HCT116 (cell line): ENCODE measurements at regions not wholly inside any gene's neighbourhood (a gene's known extent, or its start where the extent isn't known, plus 50 kb on each side); places are given as distances from the start of the nearest gene placed in this dataset.

Experiments used
- ATAC-seq: fragments of 200-7000 bp; cut with Tn5 transposase; 2 replicates; pipeline ENCODE4 v1.9.1; 2020; ENCODE audit warnings: mild to moderate bottlenecking, moderate library complexity
- BruUV-seq: library from RNA; stranded (reverse); fragments of 400-500 nt; replicated peaks from 2 replicates; lab custom pipeline; 2021; lab: Mats Ljungman, UMichigan
- CTCF ChIA-PET: fragments of 300-600 bp; sonication (Branson Sonifier 250); formaldehyde crosslinking; loops from one replicate; lab custom pipeline; 2021; ENCODE audit warnings: antibody characterized with exemption; lab: Charles Lee
- POLR2A ChIA-PET: fragments of 300-600, 350-600 bp; sonication (Branson Sonifier 250); formaldehyde crosslinking; loops from one replicate; lab custom pipeline; 2021; ENCODE audit warnings: antibody characterized with exemption; lab: Charles Lee
- RAD21 ChIA-PET, 2 experiments: fragments of 300-600 bp; sonication (Branson Sonifier 250); formaldehyde crosslinking; loops; one replicate each; lab custom pipeline; 2023; ENCODE audit warnings: low total read pairs in 2 of 2; ENCODE audit not compliant: uncharacterized antibody in 2 of 2, unreplicated experiment in 2 of 2, low non-redundant PET in 1 of 2; lab: Charles Lee
- DNase-seq: peaks from one replicate; pipeline ENCODE4 v3.0.0-alpha.2; 2010; ENCODE audit warnings: low read depth, low spot score
- H2AFZ ChIP-seq: fragments of 200-600 bp; shearing (Covaris generic), sonication (generic); 2 replicates; pipeline ENCODE4 v1.6.1; 2017; ENCODE audit warnings: low read depth, mixed run types, mixed read lengths, antibody characterized with exemption, low read length; ENCODE audit not compliant: poor library complexity, severe bottlenecking
- H3K27ac ChIP-seq: 2 replicates; pipeline ENCODE4 v1.5.1; 2012; ENCODE audit warnings: low read depth, low read length
- H3K27me3 ChIP-seq: fragments of 200-600 bp; sonication (generic); 2 replicates; pipeline ENCODE4 v1.6.1; 2016; ENCODE audit warnings: mixed run types, low read length, mixed read lengths; ENCODE audit not compliant: insufficient read depth
- H3K36me3 ChIP-seq, 2 experiments: fragments of 200-500 bp in 1 of 2; fragments of 200-600 bp in 1 of 2; sonication (Bioruptor generic) in 1 of 2; sonication (generic) in 1 of 2; 2 replicates each; pipeline versions ENCODE4 v1.5.1 to v1.6.1; 2014 to 2016; ENCODE audit warnings: low read length in 2 of 2, inconsistent platforms in 1 of 2, mixed read lengths in 1 of 2, mixed run types in 1 of 2; ENCODE audit not compliant: insufficient read depth in 2 of 2, control insufficient read depth in 1 of 2
- H3K4me1 ChIP-seq, 2 experiments: fragments of 200-600 bp in 1 of 2; sonication (generic) in 1 of 2; 2 replicates each; pipeline versions ENCODE4 v1.5.1 to v1.6.1; 2012 to 2017; ENCODE audit warnings: low read length in 2 of 2, inconsistent platforms in 1 of 2, mild to moderate bottlenecking in 1 of 2, mixed read lengths in 1 of 2, mixed run types in 1 of 2, moderate library complexity in 1 of 2; ENCODE audit not compliant: insufficient read depth in 2 of 2, control insufficient read depth in 1 of 2
- H3K4me2 ChIP-seq: fragments of 200-600 bp; sonication (generic); 2 replicates; pipeline ENCODE4 v1.6.1; 2017; ENCODE audit warnings: mixed run types, low read length, mixed read lengths
- H3K4me3 ChIP-seq, 2 experiments: fragments of 200-600 bp in 1 of 2; sonication (generic) in 1 of 2; replicated peaks in 1 of 2; 2 replicates each; pipeline ENCODE4 v1.5.1; 2011 to 2016; ENCODE audit warnings: low read length in 2 of 2, control low read depth in 1 of 2, low read depth in 1 of 2, mild to moderate bottlenecking in 1 of 2, mixed read lengths in 1 of 2, mixed run types in 1 of 2
- H3K79me2 ChIP-seq: fragments of 200-600 bp; sonication (generic); 2 replicates; pipeline ENCODE4 v1.6.1; 2017; ENCODE audit warnings: mild to moderate bottlenecking, mixed run types, low read length, moderate library complexity, mixed read lengths; ENCODE audit not compliant: insufficient read depth
- H3K9ac ChIP-seq: fragments of 200-600 bp; sonication (generic); 2 replicates; pipeline ENCODE4 v1.6.1; 2016; ENCODE audit warnings: low read length, mixed read lengths
- H3K9me2 ChIP-seq: fragments of 200-600 bp; sonication (generic), shearing (Covaris generic); 2 replicates; pipeline ENCODE4 v1.6.1; 2017; ENCODE audit warnings: mixed run types, mild to moderate bottlenecking, moderate library complexity; ENCODE audit not compliant: insufficient read depth
- H3K9me3 ChIP-seq, 2 experiments: fragments of 200-500 bp in 1 of 2; fragments of 200-600 bp in 1 of 2; sonication (Bioruptor generic) in 1 of 2; sonication (generic) in 1 of 2; 2 replicates each; pipeline ENCODE4 v1.6.1; 2014 to 2017; ENCODE audit warnings: low read length in 2 of 2, mixed read lengths in 2 of 2, inconsistent platforms in 1 of 2, low read depth in 1 of 2, mild to moderate bottlenecking in 1 of 2, mixed run types in 1 of 2, moderate library complexity in 1 of 2; ENCODE audit not compliant: control insufficient read depth in 1 of 2, insufficient read depth in 1 of 2
- H4K20me1 ChIP-seq: fragments of 200-600 bp; sonication (generic), shearing (Covaris generic); 2 replicates; pipeline ENCODE4 v1.6.1; 2017; ENCODE audit warnings: mixed run types, mild to moderate bottlenecking, moderate library complexity; ENCODE audit not compliant: insufficient read depth
- CBX3 ChIP-seq: IDR thresholded peaks from 2 replicates; pipeline ENCODE4 v1.6.1; 2012; ENCODE audit warnings: low read depth
- CEBPB ChIP-seq: IDR thresholded peaks from 2 replicates; pipeline ENCODE4 v1.6.1; 2012; ENCODE audit warnings: low read depth
- EGR1 ChIP-seq: IDR thresholded peaks from 2 replicates; pipeline ENCODE4 v1.6.1; 2012; ENCODE audit warnings: low read depth
- ELF1 ChIP-seq: IDR thresholded peaks from 2 replicates; pipeline ENCODE4 v1.6.1; 2012; ENCODE audit warnings: low read depth, borderline replicate concordance
- EZH2phosphoT487 ChIP-seq: fragments of 200-600 bp; IDR thresholded peaks from 2 replicates; pipeline ENCODE4 v1.6.1; 2018; ENCODE audit warnings: antibody characterized with exemption, borderline replicate concordance
- JUND ChIP-seq: IDR thresholded peaks from 2 replicates; pipeline ENCODE4 v1.6.1; 2012
- POLR2A ChIP-seq: IDR thresholded peaks from 2 replicates; pipeline ENCODE4 v1.7.0; 2011; ENCODE audit warnings: borderline replicate concordance; ENCODE audit not compliant: insufficient read depth, insufficient read length; ENCODE audit errors: extremely low read depth
- POLR2AphosphoS5 ChIP-seq: IDR thresholded peaks from 2 replicates; pipeline ENCODE4 v1.6.1; 2011; ENCODE audit warnings: mild to moderate bottlenecking, low read depth, low read length, moderate library complexity
- SIN3A ChIP-seq: IDR thresholded peaks from 2 replicates; pipeline ENCODE4 v1.6.1; 2012; ENCODE audit warnings: low read depth
- SRF ChIP-seq: IDR thresholded peaks from 2 replicates; pipeline ENCODE4 v1.6.1; 2012; ENCODE audit warnings: low read depth
- YY1 ChIP-seq: IDR thresholded peaks from 2 replicates; pipeline ENCODE4 v1.6.1; 2011; ENCODE audit warnings: low read length, low read depth, moderate library complexity, mild to moderate bottlenecking; ENCODE audit not compliant: insufficient replicate concordance; ENCODE audit errors: extremely low read depth
- ZFX ChIP-seq: fragments of 450-650 bp; IDR thresholded peaks from 2 replicates; pipeline ENCODE4 v1.6.1; 2017
- ZNF274 ChIP-seq: fragments of 200-500 bp; sonication (Bioruptor generic); IDR thresholded peaks from 2 replicates; pipeline ENCODE4 v1.6.1; 2014; ENCODE audit warnings: mild to moderate bottlenecking, low read depth, low read length, inconsistent platforms
- intact Hi-C: fragments of 100-400 bp; cut with micrococcal nuclease; formaldehyde crosslinking; loops from 2 replicates; pipeline ENCODE4 v1.10.0; 2022
- TF ChIP-seq, protein P1 (sequence below): IDR thresholded peaks from 2 replicates; pipeline ENCODE4 v1.6.1; 2012
- TF ChIP-seq, protein P2 (sequence below): IDR thresholded peaks from 2 replicates; pipeline ENCODE4 v1.6.1; 2011; ENCODE audit warnings: mild to moderate bottlenecking, low read length, moderate library complexity; ENCODE audit not compliant: insufficient replicate concordance; ENCODE audit errors: extremely low read depth
- TF ChIP-seq, protein P3 (sequence below): IDR thresholded peaks from 2 replicates; pipeline ENCODE4 v1.6.1; 2012
- TF ChIP-seq, protein P4 (sequence below): IDR thresholded peaks from 2 replicates; pipeline ENCODE4 v1.6.1; 2012; ENCODE audit warnings: low read depth

DNA sequence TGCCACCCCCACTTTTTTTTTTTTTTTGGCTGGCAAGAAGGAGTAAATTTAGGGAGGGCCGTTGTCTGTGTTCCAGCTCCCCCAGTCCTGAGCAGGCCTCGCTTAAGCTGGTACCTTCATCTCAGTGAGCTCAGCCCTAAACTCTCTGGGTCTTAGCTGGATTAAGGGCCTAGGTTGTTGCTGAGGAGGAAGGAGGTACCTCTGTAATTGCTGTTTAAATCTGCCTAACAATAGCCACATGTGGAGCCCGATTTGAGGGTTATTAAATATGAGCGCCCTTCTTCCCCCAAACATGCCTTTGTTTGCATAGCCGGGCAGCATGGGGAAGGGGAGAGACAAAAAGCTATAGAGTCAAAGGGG is 179.0 kb upstream of the PITX1 start:
- Histone ChIP-seq H3K9me3 (no peaks in the 10 kb centered on the region), H3K9me2 (no peaks in the 10 kb centered on the region), H3K27ac (no peak overlapping the region), H3K27me3 (no peaks in the 10 kb centered on the region), H4K20me1 (no peaks in the 10 kb centered on the region), H2AFZ (no peak overlapping the region), H3K4me2 (no peak overlapping the region), H3K4me1 (peaks cover 11 to 16% of the 10 kb centered on the region in 2 experiments), H3K4me3 (no peak overlapping the region), H3K36me3 (no peaks in the 10 kb centered on the region), H3K9ac (no peak overlapping the region), H3K79me2 (no peaks in the 10 kb centered on the region)
- DNase-seq (no peak), ATAC-seq (no peak)
- ChIA-PET POLR2A (no interaction called here), CTCF (no interaction called here), RAD21 (no interaction called here)
- TF ChIP-seq EZH2phosphoT487 = no peak
- intact Hi-C loops = no loop called here
- BruUV-seq = no TSS peak

DNA sequence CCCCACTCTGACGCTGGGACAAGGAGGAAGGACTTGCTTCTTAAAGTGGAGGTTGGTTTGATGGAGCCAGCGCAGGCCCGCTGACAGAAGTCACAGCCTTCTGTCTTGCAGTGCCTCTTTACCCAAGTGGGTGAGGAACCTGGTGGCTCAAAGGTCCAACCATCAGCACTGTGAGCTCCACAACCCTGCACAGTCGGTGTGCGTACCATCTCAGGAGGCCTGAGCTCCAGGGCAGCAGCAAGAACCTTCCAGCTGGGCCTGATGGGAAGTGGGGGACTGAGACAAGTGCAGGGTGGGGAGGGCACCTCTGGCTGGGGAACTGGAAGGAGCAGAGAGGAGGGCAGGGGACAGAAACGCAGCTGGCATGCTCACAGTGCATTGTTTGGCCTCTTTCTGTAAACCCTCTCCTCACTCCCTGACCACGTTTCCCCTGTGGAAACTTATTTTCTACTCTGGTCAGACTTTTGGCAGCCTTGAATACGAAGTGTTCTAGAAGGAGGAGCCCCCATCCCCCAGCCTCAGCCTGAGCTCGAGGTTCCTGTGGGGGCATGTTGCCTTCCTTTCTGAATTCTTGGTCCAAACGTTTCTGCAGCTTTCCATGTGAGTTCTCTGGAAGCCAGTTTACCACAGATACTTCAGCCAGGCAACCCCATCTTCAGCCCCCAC is 178.5 kb upstream of the PITX1 start:
- no peak overlapping the region for H2AFZ ChIP-seq
- intact Hi-C loops = no loop called here
- H3K4me1 ChIP-seq = peaks cover 11 to 18% of the 10 kb centered on the region in 2 experiments
- no peaks in the 10 kb centered on the region for H4K20me1 ChIP-seq
- ChIA-PET RAD21 (no interaction called here), POLR2A (no interaction called here), CTCF (no interaction called here)
- H3K9me2 ChIP-seq = no peaks in the 10 kb centered on the region
- H3K9ac ChIP-seq = no peak overlapping the region
- DNase-seq (no peak), ATAC-seq (no peak)
- no peak overlapping the region for H3K4me3 ChIP-seq
- H3K36me3 ChIP-seq = no peaks in the 10 kb centered on the region
- no peak overlapping the region for H3K4me2 ChIP-seq
- H3K79me2 ChIP-seq = no peaks in the 10 kb centered on the region
- no peaks in the 10 kb centered on the region for H3K9me3 ChIP-seq
- no peak overlapping the region for H3K27ac ChIP-seq
- no TSS peak for BruUV-seq
- no peaks in the 10 kb centered on the region for H3K27me3 ChIP-seq
- TF ChIP-seq CEBPB = no peak
- no peak for TF ChIP-seq POLR2A
- TF ChIP-seq SRF = no peak
- TF ChIP-seq ZFX = no peak
- TF ChIP-seq, protein P1, sequence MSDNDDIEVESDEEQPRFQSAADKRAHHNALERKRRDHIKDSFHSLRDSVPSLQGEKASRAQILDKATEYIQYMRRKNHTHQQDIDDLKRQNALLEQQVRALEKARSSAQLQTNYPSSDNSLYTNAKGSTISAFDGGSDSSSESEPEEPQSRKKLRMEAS = no peak
- TF ChIP-seq ELF1 = no peak
- TF ChIP-seq EGR1 = no peak
- TF ChIP-seq ZNF274 = no peak
- TF ChIP-seq, protein P2, sequence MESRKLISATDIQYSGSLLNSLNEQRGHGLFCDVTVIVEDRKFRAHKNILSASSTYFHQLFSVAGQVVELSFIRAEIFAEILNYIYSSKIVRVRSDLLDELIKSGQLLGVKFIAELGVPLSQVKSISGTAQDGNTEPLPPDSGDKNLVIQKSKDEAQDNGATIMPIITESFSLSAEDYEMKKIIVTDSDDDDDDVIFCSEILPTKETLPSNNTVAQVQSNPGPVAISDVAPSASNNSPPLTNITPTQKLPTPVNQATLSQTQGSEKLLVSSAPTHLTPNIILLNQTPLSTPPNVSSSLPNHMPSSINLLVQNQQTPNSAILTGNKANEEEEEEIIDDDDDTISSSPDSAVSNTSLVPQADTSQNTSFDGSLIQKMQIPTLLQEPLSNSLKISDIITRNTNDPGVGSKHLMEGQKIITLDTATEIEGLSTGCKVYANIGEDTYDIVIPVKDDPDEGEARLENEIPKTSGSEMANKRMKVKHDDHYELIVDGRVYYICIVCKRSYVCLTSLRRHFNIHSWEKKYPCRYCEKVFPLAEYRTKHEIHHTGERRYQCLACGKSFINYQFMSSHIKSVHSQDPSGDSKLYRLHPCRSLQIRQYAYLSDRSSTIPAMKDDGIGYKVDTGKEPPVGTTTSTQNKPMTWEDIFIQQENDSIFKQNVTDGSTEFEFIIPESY = no peak
- no peak for TF ChIP-seq SIN3A
- TF ChIP-seq JUND = no peak
- TF ChIP-seq, protein P3, sequence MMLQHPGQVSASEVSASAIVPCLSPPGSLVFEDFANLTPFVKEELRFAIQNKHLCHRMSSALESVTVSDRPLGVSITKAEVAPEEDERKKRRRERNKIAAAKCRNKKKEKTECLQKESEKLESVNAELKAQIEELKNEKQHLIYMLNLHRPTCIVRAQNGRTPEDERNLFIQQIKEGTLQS = no peak
- no peak for TF ChIP-seq POLR2AphosphoS5
- no peak for TF ChIP-seq CBX3
- TF ChIP-seq, protein P4, sequence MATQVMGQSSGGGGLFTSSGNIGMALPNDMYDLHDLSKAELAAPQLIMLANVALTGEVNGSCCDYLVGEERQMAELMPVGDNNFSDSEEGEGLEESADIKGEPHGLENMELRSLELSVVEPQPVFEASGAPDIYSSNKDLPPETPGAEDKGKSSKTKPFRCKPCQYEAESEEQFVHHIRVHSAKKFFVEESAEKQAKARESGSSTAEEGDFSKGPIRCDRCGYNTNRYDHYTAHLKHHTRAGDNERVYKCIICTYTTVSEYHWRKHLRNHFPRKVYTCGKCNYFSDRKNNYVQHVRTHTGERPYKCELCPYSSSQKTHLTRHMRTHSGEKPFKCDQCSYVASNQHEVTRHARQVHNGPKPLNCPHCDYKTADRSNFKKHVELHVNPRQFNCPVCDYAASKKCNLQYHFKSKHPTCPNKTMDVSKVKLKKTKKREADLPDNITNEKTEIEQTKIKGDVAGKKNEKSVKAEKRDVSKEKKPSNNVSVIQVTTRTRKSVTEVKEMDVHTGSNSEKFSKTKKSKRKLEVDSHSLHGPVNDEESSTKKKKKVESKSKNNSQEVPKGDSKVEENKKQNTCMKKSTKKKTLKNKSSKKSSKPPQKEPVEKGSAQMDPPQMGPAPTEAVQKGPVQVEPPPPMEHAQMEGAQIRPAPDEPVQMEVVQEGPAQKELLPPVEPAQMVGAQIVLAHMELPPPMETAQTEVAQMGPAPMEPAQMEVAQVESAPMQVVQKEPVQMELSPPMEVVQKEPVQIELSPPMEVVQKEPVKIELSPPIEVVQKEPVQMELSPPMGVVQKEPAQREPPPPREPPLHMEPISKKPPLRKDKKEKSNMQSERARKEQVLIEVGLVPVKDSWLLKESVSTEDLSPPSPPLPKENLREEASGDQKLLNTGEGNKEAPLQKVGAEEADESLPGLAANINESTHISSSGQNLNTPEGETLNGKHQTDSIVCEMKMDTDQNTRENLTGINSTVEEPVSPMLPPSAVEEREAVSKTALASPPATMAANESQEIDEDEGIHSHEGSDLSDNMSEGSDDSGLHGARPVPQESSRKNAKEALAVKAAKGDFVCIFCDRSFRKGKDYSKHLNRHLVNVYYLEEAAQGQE = no peak
- TF ChIP-seq YY1 = no peak
